OCI-LY3 (cell line): ENCODE measurements at regions not wholly inside any gene's neighbourhood (a gene's known extent, or its start where the extent isn't known, plus 50 kb on each side); places are given as distances from the start of the nearest gene placed in this dataset.
"Not testable (repeated sequence)": the region's sequence is repeated elsewhere in the genome, so short reads cannot be mapped to it uniquely, and the experiment has no call there.

Experiments used
- H2AFZ ChIP-seq: fragments of 200-600, 300-600 bp; shearing (Covaris generic); 2 replicates; pipeline ENCODE4 v1.6.0; 2014; ENCODE audit warnings: antibody characterized with exemption, low read depth, low read length
- H3K27ac ChIP-seq: fragments of 200-600, 300-600 bp; sonication (generic); 2 replicates; pipeline ENCODE4 v1.5.1; 2014; ENCODE audit warnings: mild to moderate bottlenecking, low read length, moderate library complexity, mixed read lengths
- H3K27me3 ChIP-seq: fragments of 200-600, 300-600 bp; sonication (generic); 2 replicates; pipeline ENCODE4 v1.6.1; 2014; ENCODE audit warnings: low read depth, low read length, mixed read lengths
- H3K36me3 ChIP-seq: fragments of 200-600, 300-600 bp; sonication (generic); replicated peaks from 2 replicates; pipeline ENCODE3; 2014; ENCODE audit warnings: low read depth, low read length, mixed read lengths
- H3K4me1 ChIP-seq: fragments of 300-600, 200-600 bp; sonication (generic); 2 replicates; pipeline ENCODE4 v1.6.1; 2014; ENCODE audit warnings: low read length, mixed read lengths
- H3K4me2 ChIP-seq: fragments of 200-600, 300-600 bp; sonication (generic); 2 replicates; pipeline ENCODE4 v1.6.1; 2014; ENCODE audit warnings: low read length, mixed read lengths
- H3K4me3 ChIP-seq: fragments of 300-600, 200-600 bp; sonication (generic); 2 replicates; pipeline ENCODE4 v1.5.1; 2014; ENCODE audit warnings: antibody characterized with exemption, mild to moderate bottlenecking, low read length, moderate library complexity
- H3K79me2 ChIP-seq: fragments of 300-600, 200-600 bp; shearing (Covaris generic); 2 replicates; pipeline ENCODE4 v1.6.1; 2014; ENCODE audit warnings: mild to moderate bottlenecking, low read length, mixed read lengths
- H3K9ac ChIP-seq: fragments of 300-600, 200-600 bp; shearing (Covaris generic); 2 replicates; pipeline ENCODE4 v1.6.0; 2014; ENCODE audit warnings: mild to moderate bottlenecking, low read length, moderate library complexity
- H3K9me3 ChIP-seq: fragments of 200-600, 300-600 bp; shearing (Covaris generic); 2 replicates; pipeline ENCODE4 v1.6.1; 2014; ENCODE audit warnings: low read length, mixed read lengths; ENCODE audit not compliant: insufficient read depth
- H4K20me1 ChIP-seq: fragments of 200-600, 300-600 bp; sonication (generic); 2 replicates; pipeline ENCODE4 v1.6.1; 2016; ENCODE audit warnings: low read length, mixed read lengths; ENCODE audit not compliant: insufficient read depth
- EZH2phosphoT487 ChIP-seq: fragments of 200-600 bp; shearing (Covaris generic); IDR thresholded peaks from 2 replicates; pipeline ENCODE4 v1.6.1; 2018; ENCODE audit warnings: antibody characterized with exemption, mixed run types, low read depth
- TF ChIP-seq, protein P1 (sequence below): fragments of 200-600, 300-600 bp; sonication (generic); IDR thresholded peaks from 2 replicates; pipeline ENCODE4 v1.5.1; 2014; ENCODE audit warnings: antibody characterized with exemption, low read length, low read depth

DNA sequence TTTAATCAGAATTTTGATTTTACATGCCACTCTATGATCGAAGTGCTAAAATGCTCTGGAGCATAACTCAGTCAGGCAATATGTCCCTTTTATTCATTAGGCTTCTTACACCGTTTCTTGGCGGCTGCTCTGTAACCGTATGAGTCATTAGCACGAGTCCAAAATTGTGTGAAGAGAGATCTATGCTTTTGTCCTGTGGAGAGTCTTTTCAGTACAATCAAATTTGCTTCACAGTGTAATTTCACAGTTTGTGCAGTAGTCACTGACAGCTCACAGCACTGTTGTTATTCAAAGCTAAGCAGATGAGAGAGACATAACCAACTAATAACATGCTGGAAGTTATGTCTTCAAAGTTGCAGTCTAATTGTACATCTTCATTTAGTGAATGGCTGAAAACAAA lies 167.8 kb downstream of the PCDH10 start:
- Histone ChIP-seq H3K9me3 (no peaks in the 10 kb centered on the region), H2AFZ (0 out of 2 replicates have a peak overlapping the region, but pooled peaks have one; percentile 10)

DNA sequence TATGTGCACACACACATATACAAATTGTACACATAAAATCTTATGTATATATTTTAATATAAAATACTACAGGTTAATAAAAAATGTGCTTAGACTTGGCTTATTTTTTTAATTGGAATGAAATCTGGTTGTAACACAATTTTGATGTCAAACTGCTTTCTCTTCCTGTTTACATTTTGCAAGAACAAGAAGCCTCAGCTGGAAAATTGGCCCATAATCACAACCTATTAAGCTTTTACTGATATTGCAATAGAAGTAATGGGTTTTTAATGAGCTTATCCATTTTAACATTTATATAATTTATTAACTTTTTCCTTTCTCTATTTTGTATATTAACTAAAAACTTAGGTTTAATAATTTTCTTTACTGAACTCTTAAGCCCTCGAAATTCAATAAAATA lies 165.9 kb downstream of the PCDH10 start:
- H4K20me1 ChIP-seq = no peaks in the 10 kb centered on the region
- H3K36me3 ChIP-seq = no peaks in the 10 kb centered on the region
- no peak overlapping the region for H2AFZ ChIP-seq
- no peaks in the 10 kb centered on the region for H3K27me3 ChIP-seq
- H3K27ac ChIP-seq = no peak overlapping the region
- no peak overlapping the region for H3K4me3 ChIP-seq
- H3K9ac ChIP-seq = no peak overlapping the region
- H3K4me2 ChIP-seq = no peak overlapping the region
- H3K9me3 ChIP-seq = no peaks in the 10 kb centered on the region
- no peaks in the 10 kb centered on the region for H3K4me1 ChIP-seq
- TF ChIP-seq, protein P1, sequence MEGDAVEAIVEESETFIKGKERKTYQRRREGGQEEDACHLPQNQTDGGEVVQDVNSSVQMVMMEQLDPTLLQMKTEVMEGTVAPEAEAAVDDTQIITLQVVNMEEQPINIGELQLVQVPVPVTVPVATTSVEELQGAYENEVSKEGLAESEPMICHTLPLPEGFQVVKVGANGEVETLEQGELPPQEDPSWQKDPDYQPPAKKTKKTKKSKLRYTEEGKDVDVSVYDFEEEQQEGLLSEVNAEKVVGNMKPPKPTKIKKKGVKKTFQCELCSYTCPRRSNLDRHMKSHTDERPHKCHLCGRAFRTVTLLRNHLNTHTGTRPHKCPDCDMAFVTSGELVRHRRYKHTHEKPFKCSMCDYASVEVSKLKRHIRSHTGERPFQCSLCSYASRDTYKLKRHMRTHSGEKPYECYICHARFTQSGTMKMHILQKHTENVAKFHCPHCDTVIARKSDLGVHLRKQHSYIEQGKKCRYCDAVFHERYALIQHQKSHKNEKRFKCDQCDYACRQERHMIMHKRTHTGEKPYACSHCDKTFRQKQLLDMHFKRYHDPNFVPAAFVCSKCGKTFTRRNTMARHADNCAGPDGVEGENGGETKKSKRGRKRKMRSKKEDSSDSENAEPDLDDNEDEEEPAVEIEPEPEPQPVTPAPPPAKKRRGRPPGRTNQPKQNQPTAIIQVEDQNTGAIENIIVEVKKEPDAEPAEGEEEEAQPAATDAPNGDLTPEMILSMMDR = no peak
- no peak for TF ChIP-seq EZH2phosphoT487
- H3K79me2 ChIP-seq = no peaks in the 10 kb centered on the region

More for the DNA sequence above, 167.8 kb downstream of the PCDH10 start:
- no peaks in the 10 kb centered on the region for H3K27me3 ChIP-seq
- H3K4me2 ChIP-seq = no peak overlapping the region
- no peak overlapping the region for H3K9ac ChIP-seq
- no peaks in the 10 kb centered on the region for H3K4me1 ChIP-seq
- H3K79me2 ChIP-seq = no peaks in the 10 kb centered on the region
- H3K36me3 ChIP-seq = no peaks in the 10 kb centered on the region
- no peak overlapping the region for H3K4me3 ChIP-seq
- TF ChIP-seq EZH2phosphoT487 = no peak
- TF ChIP-seq, protein P1 = no peak
- H4K20me1 ChIP-seq = no peaks in the 10 kb centered on the region
- H3K27ac ChIP-seq = no peak overlapping the region

DNA sequence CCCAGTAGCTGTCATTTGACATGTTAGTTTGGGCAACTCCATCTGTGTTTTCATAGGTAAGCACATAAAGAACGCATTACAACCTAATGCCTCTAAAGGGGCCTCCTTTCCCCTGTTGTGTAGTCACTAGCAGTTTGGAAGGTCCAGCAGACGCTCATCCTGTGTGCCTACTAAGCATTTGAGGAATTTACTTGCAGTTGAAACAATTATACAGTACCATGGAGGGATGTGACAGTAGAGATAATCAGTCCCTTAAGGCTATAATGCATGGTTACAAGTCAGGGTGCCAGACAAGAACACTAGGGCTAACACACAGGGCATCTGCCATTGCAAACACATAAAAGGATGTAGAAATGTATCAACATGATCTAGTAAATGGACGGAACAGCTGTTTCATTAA lies 138.3 kb downstream of the PCDH10 start:
- H3K9ac ChIP-seq = no peak overlapping the region
- H3K9me3 ChIP-seq = no peaks in the 10 kb centered on the region
- no peak overlapping the region for H3K4me2 ChIP-seq
- H4K20me1 ChIP-seq = no peaks in the 10 kb centered on the region
- no peaks in the 10 kb centered on the region for H3K79me2 ChIP-seq
- H3K4me3 ChIP-seq = no peak overlapping the region
- no peak overlapping the region for H2AFZ ChIP-seq
- H3K36me3 ChIP-seq = no peaks in the 10 kb centered on the region
- H3K27me3 ChIP-seq = no peaks in the 10 kb centered on the region
- TF ChIP-seq EZH2phosphoT487 = no peak
- TF ChIP-seq, protein P1 = no peak
- no peaks in the 10 kb centered on the region for H3K4me1 ChIP-seq
- no peak overlapping the region for H3K27ac ChIP-seq

DNA sequence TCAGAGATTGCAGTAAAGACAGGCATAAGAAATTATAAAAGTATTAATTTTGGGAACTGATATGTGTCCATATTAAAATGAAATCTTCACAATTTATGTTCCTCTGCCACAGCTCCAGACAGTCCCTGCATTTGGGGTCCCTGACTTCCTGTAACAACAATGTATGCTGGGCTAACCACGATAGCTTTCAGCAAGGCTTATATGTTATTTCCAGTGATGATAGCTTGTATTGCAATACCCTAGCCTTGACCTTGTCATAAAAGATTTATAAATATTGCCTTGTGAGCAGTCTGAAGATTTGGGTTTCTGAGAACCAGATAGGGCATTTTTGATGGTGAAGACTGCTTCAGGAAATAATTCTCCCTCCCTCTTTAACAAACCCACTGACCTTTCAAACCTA lies 129.5 kb downstream of the PCDH10 start:
- Histone ChIP-seq H3K4me3 (no peak overlapping the region), H3K9ac (no peak overlapping the region), H3K36me3 (no peaks in the 10 kb centered on the region), H3K9me3 (no peaks in the 10 kb centered on the region), H3K4me1 (no peaks in the 10 kb centered on the region), H3K27me3 (no peaks in the 10 kb centered on the region), H3K27ac (no peak overlapping the region), H2AFZ (no peak overlapping the region), H4K20me1 (no peaks in the 10 kb centered on the region), H3K79me2 (no peaks in the 10 kb centered on the region), H3K4me2 (no peak overlapping the region)
- TF ChIP-seq, protein P1 = no peak
- TF ChIP-seq EZH2phosphoT487 = no peak

DNA sequence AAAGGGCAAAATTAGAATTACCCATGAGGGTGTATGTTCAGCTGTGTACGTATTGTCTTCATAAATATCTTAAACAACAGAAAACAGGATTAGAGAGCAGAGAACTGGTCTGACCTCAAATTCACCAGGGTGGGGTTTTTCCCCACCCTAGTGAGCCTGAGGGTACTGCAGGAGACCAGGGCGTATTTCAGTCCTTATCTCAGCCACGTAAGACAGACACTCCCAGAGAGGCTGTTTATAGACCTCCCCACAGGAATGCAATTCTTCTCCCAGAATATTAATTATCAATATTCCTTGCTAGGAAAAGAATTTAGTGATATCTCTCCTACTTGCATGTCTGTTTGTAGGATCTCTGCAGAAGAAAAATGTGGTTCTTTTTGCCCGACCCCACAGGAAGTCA lies 128.8 kb downstream of the PCDH10 start:
- H2AFZ ChIP-seq, H3K27ac ChIP-seq, H3K4me2 ChIP-seq, H3K4me3 ChIP-seq, H3K27me3 ChIP-seq, H3K9ac ChIP-seq, H4K20me1 ChIP-seq, H3K79me2 ChIP-seq, H3K4me1 ChIP-seq, H3K36me3 ChIP-seq, H3K9me3 ChIP-seq: not testable (repeated sequence)
